ENCODE measurements at regions not wholly inside any gene's neighbourhood (a gene's known extent, or its start where the extent isn't known, plus 50 kb on each side); places are given as distances from the start of the nearest gene placed in this dataset.

DNA sequence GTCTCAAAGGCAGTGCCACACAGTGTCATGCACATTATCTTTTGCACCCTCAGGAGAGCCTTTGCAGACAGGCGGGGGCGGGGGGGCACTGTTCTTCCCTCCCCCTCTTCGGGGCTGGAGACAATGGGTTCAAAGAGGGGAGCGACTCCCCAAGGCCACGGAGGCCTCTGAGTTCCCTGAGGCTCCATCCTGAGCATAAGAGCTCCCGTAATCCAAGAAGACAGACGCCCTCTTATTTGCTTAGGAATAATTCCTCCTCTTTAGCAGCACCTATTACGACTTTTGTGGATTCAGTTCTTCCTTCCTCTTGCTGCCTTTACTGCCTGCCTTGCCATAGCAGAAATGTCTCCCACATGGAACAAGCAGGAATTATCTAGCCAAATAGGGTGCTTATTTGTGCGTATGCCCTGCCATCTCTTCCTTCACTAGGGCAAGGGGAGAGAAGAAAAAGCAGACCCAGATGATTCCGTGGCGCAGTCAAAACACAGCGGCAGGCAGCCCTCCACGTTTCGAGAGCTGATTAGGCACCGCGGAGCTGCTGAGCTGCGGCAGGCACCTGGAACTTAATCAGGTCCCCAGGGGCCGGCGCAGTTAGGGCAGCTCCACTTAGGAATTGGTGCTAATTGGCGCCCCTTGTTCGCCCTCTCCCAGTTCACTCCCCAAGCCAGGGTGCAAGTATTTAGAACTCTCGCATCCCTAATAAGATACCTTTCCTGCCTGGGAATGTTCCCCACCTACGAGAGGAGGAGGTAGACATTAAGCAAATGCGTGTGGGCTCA lies 233.4 kb upstream of the MYT1L start:
- Histone ChIP-seq H3K27me3 (ENCODE audit: control insufficient read depth, insufficient read depth, low read length) (no peaks in the 10 kb centered on the region), H3K4me1 (ENCODE audit: control insufficient read depth, insufficient read depth, low read length) (no peaks in the 10 kb centered on the region), H3K4me3 (ENCODE audit: low read length) (no peak overlapping the region), H3K9me3 (ENCODE audit: control insufficient read depth, insufficient read depth, low read length) (no peaks in the 10 kb centered on the region), H3K27ac (ENCODE audit: low read length) (no peak overlapping the region), H3K36me3 (ENCODE audit: control insufficient read depth, insufficient read depth, low read length) (no peaks in the 10 kb centered on the region)
- Mint-ChIP-seq H3K9me3 (no peaks in the 10 kb centered on the region), H3K4me1 (no peaks in the 10 kb centered on the region), H3K27ac (no peak overlapping the region), H3K4me3 (no peak overlapping the region), H3K27me3 (ENCODE audit: low read depth in 2 of 2) (no peaks in the 10 kb centered on the region), H3K36me3 (no peaks in the 10 kb centered on the region)
- ATAC-seq, result no peak
- WGBS (ENCODE audit: insufficient coverage), result 77% methylated on average over 24 of the region's 24 CpGs
- no peak for DNase-seq
- no peak for TF ChIP-seq CTCF (IDR thresholded peaks at IDR 0.05)
- intact Hi-C loops (cut with micrococcal nuclease), result no loop called here

DNA sequence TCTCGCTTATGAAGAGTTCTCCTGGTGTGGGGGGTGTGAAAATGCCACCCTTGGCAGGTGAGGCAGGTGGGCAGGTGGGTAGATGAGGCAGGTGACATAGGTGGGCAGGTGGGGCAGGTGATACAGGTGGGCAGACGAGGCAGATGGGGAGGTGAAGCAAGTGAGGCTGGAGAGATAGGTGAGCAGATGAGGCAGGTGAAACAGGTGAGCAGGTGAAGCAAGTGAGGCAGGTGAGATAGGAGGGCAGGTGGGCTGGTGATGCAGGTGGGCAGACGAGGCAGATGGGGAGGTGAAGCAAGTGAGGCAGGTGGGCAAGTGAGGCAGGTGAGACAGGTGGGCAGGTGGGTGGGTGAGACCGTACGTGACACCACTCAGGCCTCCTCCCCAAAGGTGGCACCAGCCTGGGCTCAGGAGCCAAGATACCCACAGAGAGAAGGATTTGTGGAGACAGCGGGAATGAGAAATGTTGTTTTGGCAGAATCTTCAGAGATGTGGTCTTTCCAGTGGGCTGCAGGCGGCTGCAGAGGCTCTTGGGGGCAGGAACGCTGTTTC lies 232.3 kb upstream of the MYT1L start:
- no peaks in the 10 kb centered on the region for H3K4me1 Mint-ChIP-seq
- no peak overlapping the region for H3K4me3 Mint-ChIP-seq
- DNase-seq (no peak), ATAC-seq (no peak)
- H3K9me3 ChIP-seq (ENCODE audit: control insufficient read depth, insufficient read depth, low read length), result no peaks in the 10 kb centered on the region
- H3K4me3 ChIP-seq (ENCODE audit: low read length), result no peak overlapping the region
- no peaks in the 10 kb centered on the region for H3K9me3 Mint-ChIP-seq
- 78% methylated on average over 8 of the region's 8 CpGs for WGBS (ENCODE audit: insufficient coverage)
- H3K27ac ChIP-seq (ENCODE audit: low read length), result no peak overlapping the region
- H3K4me1 ChIP-seq (ENCODE audit: control insufficient read depth, insufficient read depth, low read length), result no peaks in the 10 kb centered on the region
- intact Hi-C loops (cut with micrococcal nuclease), result no loop called here
- TF ChIP-seq CTCF (IDR thresholded peaks at IDR 0.05), result no peak
- H3K36me3 Mint-ChIP-seq, result no peaks in the 10 kb centered on the region
- no peaks in the 10 kb centered on the region for H3K27me3 ChIP-seq (ENCODE audit: control insufficient read depth, insufficient read depth, low read length)
- H3K27me3 Mint-ChIP-seq (ENCODE audit: low read depth in 2 of 2), result no peaks in the 10 kb centered on the region
- H3K27ac Mint-ChIP-seq, result no peak overlapping the region
- H3K36me3 ChIP-seq (ENCODE audit: control insufficient read depth, insufficient read depth, low read length), result no peaks in the 10 kb centered on the region

GRCh38 chr2:2562867-2563266 lies 231.8 kb upstream of the MYT1L start:
- intact Hi-C loops (cut with micrococcal nuclease), result no loop called here
- WGBS (ENCODE audit: insufficient coverage), result 55% methylated on average over 4 of the region's 5 CpGs
- no peaks in the 10 kb centered on the region for H3K9me3 ChIP-seq (ENCODE audit: control insufficient read depth, insufficient read depth, low read length)
- H3K27ac ChIP-seq (ENCODE audit: low read length), result no peak overlapping the region
- no peak overlapping the region for H3K27ac Mint-ChIP-seq
- no peaks in the 10 kb centered on the region for H3K36me3 Mint-ChIP-seq
- peaks cover 0 to under 1% of the 10 kb centered on the region in 2 donors for H3K27me3 Mint-ChIP-seq (ENCODE audit: low read depth in 2 of 2)
- no peaks in the 10 kb centered on the region for H3K27me3 ChIP-seq (ENCODE audit: control insufficient read depth, insufficient read depth, low read length)
- no peak overlapping the region for H3K4me3 Mint-ChIP-seq
- ATAC-seq (no peak), DNase-seq (no peak)
- H3K9me3 Mint-ChIP-seq, result no peaks in the 10 kb centered on the region
- no peaks in the 10 kb centered on the region for H3K4me1 Mint-ChIP-seq
- H3K36me3 ChIP-seq (ENCODE audit: control insufficient read depth, insufficient read depth, low read length), result no peaks in the 10 kb centered on the region
- H3K4me3 ChIP-seq (ENCODE audit: low read length), result no peak overlapping the region
- TF ChIP-seq CTCF (IDR thresholded peaks at IDR 0.05), result no peak
- no peaks in the 10 kb centered on the region for H3K4me1 ChIP-seq (ENCODE audit: control insufficient read depth, insufficient read depth, low read length)
